ENCODE measurements at regions not wholly inside any gene's neighbourhood (a gene's known extent, or its start where the extent isn't known, plus 50 kb on each side); places are given as distances from the start of the nearest gene placed in this dataset.

DNA sequence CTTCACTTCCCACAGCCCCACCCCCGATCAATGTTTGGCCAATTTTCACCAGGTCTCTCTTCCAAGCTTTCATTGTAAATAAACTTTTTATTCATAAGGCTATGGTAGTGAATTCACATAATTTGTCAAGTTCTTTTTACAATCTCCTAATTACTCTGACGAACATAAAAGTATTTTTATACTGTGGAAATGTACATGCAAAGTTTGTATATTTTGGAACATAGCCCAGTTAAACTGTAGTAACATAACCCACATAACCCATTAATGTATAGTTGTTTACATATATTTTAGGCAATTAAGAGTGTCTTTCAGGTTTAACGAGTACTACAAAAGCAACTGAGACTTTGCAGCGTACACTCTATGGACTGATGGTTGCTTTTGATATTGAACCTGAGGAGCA is 228.3 kb upstream of the ERBB4 start:
- no peak for TF ChIP-seq EZH2phosphoT487 (IDR thresholded peaks at IDR 0.05; ENCODE audit: low read depth)
- TF ChIP-seq, protein P1, sequence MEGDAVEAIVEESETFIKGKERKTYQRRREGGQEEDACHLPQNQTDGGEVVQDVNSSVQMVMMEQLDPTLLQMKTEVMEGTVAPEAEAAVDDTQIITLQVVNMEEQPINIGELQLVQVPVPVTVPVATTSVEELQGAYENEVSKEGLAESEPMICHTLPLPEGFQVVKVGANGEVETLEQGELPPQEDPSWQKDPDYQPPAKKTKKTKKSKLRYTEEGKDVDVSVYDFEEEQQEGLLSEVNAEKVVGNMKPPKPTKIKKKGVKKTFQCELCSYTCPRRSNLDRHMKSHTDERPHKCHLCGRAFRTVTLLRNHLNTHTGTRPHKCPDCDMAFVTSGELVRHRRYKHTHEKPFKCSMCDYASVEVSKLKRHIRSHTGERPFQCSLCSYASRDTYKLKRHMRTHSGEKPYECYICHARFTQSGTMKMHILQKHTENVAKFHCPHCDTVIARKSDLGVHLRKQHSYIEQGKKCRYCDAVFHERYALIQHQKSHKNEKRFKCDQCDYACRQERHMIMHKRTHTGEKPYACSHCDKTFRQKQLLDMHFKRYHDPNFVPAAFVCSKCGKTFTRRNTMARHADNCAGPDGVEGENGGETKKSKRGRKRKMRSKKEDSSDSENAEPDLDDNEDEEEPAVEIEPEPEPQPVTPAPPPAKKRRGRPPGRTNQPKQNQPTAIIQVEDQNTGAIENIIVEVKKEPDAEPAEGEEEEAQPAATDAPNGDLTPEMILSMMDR (IDR thresholded peaks at IDR 0.05; ENCODE audit: low read depth, low read length): no peak

All from OCI-LY3 (cell line).